HG03159 (cell line): ENCODE measurements at regions not wholly inside any gene's neighbourhood (a gene's known extent, or its start where the extent isn't known, plus 50 kb on each side); places are given as distances from the start of the nearest gene placed in this dataset.
A peak's percentile ranks its signal among the peaks of the same experiment; 100 is the strongest.

Source experiments
- ATAC-seq: cut with Tn5 transposase; IDR thresholded peaks from one replicate; pipeline ENCODE4 v1.9.1; 2021; ENCODE audit warnings: mild to moderate bottlenecking, moderate library complexity; ENCODE audit not compliant: unreplicated experiment

- no peak for ATAC-seq
Measured at GRCh38 chr7:137172105-137172590, 171.4 kb downstream of the PTN start.

- no peak for ATAC-seq
Measured at GRCh38 chr7:137169282-137169698, 174.2 kb downstream of the PTN start.

- ATAC-seq = no peak
Measured at GRCh38 chr7:137167609-137168008, 175.9 kb downstream of the PTN start.

GRCh38 chr7:137166363-137166762 lies 177.2 kb downstream of the PTN start:
- ATAC-seq = no peak

- no peak for ATAC-seq
Measured at GRCh38 chr7:137165786-137166185, 177.7 kb downstream of the PTN start.

GRCh38 chr7:137165241-137165640 lies 178.3 kb downstream of the PTN start:
- no peak for ATAC-seq

- ATAC-seq = no peak
Measured at GRCh38 chr7:137164251-137164650, 179.3 kb downstream of the PTN start.

- no peak for ATAC-seq
Measured at GRCh38 chr7:137160236-137160635, 183.3 kb downstream of the PTN start.

GRCh38 chr7:137157256-137157655 lies 186.3 kb downstream of the PTN start:
- ATAC-seq = no peak

- ATAC-seq = no peak
Measured at GRCh38 chr7:137151690-137152052, 191.9 kb downstream of the PTN start.

GRCh38 chr7:137151041-137151689 lies 192.4 kb downstream of the PTN start:
- no peak for ATAC-seq

GRCh38 chr7:137147338-137147720 lies 196.2 kb downstream of the PTN start:
- ATAC-seq = no peak

- no peak for ATAC-seq
Measured at GRCh38 chr7:137146552-137147337, 196.8 kb downstream of the PTN start.

- no peak for ATAC-seq
Measured at GRCh38 chr7:137146012-137146455, 197.5 kb downstream of the PTN start.

GRCh38 chr7:137142376-137142775 lies 201.2 kb downstream of the PTN start:
- no peak for ATAC-seq

GRCh38 chr7:137135654-137136350 lies 207.7 kb downstream of the PTN start:
- no peak for ATAC-seq

- no peak for ATAC-seq
Measured at GRCh38 chr7:137130751-137131158, 212.8 kb downstream of the PTN start.

- ATAC-seq = no peak
Measured at GRCh38 chr7:137129025-137129424, 214.5 kb downstream of the PTN start.

- ATAC-seq = no peak
Measured at GRCh38 chr7:137127806-137128205, 215.7 kb downstream of the PTN start.

- no peak for ATAC-seq
Measured at GRCh38 chr7:137127058-137127457, 216.5 kb downstream of the PTN start.

GRCh38 chr7:137122145-137122544 lies 221.4 kb downstream of the PTN start:
- no peak for ATAC-seq

GRCh38 chr7:137120690-137121089 lies 222.8 kb downstream of the PTN start:
- ATAC-seq = peak; percentile 77
